ENCODE measurements at regions not wholly inside any gene's neighbourhood (a gene's known extent, or its start where the extent isn't known, plus 50 kb on each side); places are given as distances from the start of the nearest gene placed in this dataset.

GRCh38 chr3:106577241-106577640 lies 708.4 kb upstream of the CBLB start:
- no peak for DNase-seq

GRCh38 chr3:106578911-106579310 lies 710.1 kb upstream of the CBLB start:
- no peak for DNase-seq

GRCh38 chr3:106582151-106582550 lies 713.3 kb upstream of the CBLB start:
- DNase-seq = no peak

GRCh38 chr3:106587551-106587950 lies 718.7 kb upstream of the CBLB start:
- no peak for DNase-seq

GRCh38 chr3:106588739-106589138 lies 719.9 kb upstream of the CBLB start:
- no peak for DNase-seq

GRCh38 chr3:106589311-106589942 lies 720.6 kb upstream of the CBLB start:
- DNase-seq = no peak

GRCh38 chr3:106590216-106590615 lies 721.4 kb upstream of the CBLB start:
- DNase-seq = no peak

GRCh38 chr3:106593381-106593780 lies 724.6 kb upstream of the CBLB start:
- DNase-seq = no peak

GRCh38 chr3:106609666-106610301 lies 741.0 kb upstream of the CBLB start:
- DNase-seq = peak; percentile 63

GRCh38 chr3:106610362-106610959 lies 741.6 kb upstream of the CBLB start:
- no peak for DNase-seq

GRCh38 chr3:106611116-106611515 lies 742.3 kb upstream of the CBLB start:
- no peak for DNase-seq

GRCh38 chr3:106611841-106612240 lies 743.0 kb upstream of the CBLB start:
- DNase-seq = no peak

- DNase-seq = no peak
Measured at GRCh38 chr3:106616556-106616955, 747.7 kb upstream of the CBLB start.

- no peak for DNase-seq
Measured at GRCh38 chr3:106617276-106617675, 748.5 kb upstream of the CBLB start.

GRCh38 chr3:106620646-106621045 lies 751.8 kb upstream of the CBLB start:
- DNase-seq = no peak

GRCh38 chr3:106624154-106624553 lies 753.1 kb upstream of the CCDC54 start:
- no peak for DNase-seq

GRCh38 chr3:106628407-106628806 lies 748.8 kb upstream of the CCDC54 start:
- no peak for DNase-seq

- no peak for DNase-seq
Measured at GRCh38 chr3:106629215-106629832, 747.9 kb upstream of the CCDC54 start.

- no peak for DNase-seq
Measured at GRCh38 chr3:106631373-106632108, 745.7 kb upstream of the CCDC54 start.

GRCh38 chr3:106635271-106635670 lies 742.0 kb upstream of the CCDC54 start:
- DNase-seq = no peak

GRCh38 chr3:106635826-106636225 lies 741.4 kb upstream of the CCDC54 start:
- DNase-seq = no peak

GRCh38 chr3:106640353-106640752 lies 736.9 kb upstream of the CCDC54 start:
- no peak for DNase-seq

GRCh38 chr3:106642161-106642560 lies 735.1 kb upstream of the CCDC54 start:
- DNase-seq = no peak
